GM03348 (cell line): ENCODE measurements at regions not wholly inside any gene's neighbourhood (a gene's known extent, or its start where the extent isn't known, plus 50 kb on each side); places are given as distances from the start of the nearest gene placed in this dataset.
"Not testable (repeated sequence)": the region's sequence is repeated elsewhere in the genome, so short reads cannot be mapped to it uniquely, and the experiment has no call there.

Source experiments
- DNase-seq: peaks from one replicate; pipeline ENCODE4 v3.0.0; 2012; ENCODE audit warnings: low spot score

DNA sequence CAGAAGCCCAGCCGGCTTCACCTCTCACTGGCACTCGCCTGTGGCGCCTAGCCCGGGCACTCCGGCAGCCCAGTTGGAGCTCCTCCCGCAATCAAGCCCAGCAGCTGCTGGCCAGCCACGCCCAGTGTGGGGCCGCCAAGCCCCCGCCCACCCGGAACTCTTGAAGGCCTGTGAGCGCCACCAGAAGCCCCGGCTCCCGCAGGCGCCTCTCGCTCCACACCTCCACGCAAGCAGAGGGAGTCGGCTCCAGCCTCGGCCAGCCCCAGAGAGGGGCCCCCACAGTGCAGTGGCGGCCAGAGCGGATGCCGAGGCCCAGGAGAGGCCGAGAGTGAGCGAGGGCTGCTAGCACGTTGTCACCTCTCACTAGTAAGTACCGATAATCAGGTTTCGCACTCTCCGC is 240.7 kb downstream of the TFEC start:
- DNase-seq, result no peak

DNA sequence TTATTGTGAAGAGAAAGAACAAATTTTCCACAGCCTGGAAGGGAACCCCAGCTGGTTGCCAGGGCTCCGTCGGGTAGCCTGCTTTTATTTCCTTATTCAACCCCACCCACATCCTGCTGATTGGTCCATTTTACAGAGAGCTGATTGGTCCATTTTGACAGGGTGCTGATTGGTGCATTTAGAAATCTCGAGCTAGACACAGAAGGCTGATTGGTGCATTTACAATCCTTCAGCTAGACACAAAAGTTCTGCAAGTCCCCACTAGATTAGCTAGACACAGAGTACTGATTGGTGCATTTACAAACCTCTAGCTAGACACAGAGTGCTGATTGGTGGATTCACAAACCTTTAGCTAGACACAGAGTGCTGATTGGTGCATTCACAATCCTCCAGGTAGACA is 241.1 kb downstream of the TFEC start:
- DNase-seq, result not testable (repeated sequence)

DNA sequence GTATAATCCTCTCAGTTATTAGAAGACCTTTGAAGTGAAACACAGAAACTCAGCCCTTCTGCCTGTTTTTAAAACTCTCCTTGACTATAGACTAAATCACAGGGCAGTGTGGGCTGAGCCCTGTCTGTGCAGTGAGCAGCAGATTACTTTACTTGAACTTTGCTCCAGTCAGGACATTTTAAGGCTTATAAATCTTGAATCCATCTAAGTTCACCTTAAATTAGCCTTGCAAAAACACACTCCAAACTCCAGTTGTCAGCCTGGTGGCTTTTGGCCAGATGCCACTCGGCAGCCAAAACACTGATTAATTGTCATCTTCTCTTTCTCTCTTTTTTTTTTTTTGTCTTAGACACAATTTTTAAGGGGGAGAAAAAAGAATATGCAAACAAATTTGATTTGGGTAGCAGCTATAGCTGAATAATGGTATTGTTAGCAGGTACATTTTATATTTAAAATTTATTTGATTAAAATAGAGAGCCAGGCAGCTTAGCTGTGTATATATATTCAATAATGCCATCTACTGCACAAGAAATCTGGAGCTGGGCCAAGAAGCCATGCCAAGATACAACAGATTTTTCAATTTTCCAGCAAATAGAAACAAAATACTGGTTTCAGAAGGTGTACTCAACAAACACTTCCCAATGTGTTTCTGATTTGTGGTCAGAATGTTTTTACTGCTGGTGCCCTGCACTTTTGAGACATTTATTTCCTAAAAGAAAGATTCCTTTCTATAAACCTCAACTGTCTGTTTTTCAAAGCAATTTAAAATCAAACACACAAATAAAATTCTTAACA is 247.7 kb downstream of the TFEC start:
- no peak for DNase-seq

DNA sequence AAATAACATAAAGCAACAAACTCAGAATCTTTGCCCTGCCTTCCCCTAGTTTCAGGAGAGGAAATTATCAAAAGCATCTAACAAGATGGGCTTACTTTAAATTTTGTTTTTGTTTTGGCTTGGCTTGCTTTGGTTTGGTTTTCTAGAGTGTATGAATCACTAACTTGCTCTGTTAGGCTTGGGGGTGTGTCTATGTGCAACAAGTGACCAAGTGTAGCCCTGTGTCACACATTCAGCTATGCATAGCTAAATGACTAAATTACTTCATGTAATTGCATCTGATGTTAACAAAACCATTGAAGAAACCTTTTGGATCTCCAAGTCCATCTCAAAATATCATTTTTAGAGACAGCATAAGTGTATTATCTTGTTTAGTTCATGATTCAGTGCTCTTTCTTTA is 251.0 kb downstream of the TFEC start:
- DNase-seq, result no peak

DNA sequence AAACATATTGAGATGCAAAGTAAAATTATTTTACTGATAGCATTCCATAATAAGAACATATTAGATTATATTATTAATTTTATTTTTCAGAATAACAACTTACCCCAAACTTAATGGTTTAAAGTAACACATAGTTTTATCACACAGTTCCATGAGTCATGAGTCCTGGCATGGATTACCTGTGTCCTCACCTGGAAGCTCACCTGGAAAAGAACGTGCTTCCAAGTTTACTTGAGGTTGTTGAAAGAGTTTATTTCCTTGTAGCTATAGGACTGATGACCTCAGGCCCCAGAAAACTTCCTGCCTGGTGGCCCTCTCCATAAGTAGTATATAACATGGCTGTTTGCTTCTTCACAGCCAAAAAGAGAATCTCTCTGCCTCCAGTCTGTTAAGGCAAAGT is 254.6 kb downstream of the TFEC start:
- no peak for DNase-seq

DNA sequence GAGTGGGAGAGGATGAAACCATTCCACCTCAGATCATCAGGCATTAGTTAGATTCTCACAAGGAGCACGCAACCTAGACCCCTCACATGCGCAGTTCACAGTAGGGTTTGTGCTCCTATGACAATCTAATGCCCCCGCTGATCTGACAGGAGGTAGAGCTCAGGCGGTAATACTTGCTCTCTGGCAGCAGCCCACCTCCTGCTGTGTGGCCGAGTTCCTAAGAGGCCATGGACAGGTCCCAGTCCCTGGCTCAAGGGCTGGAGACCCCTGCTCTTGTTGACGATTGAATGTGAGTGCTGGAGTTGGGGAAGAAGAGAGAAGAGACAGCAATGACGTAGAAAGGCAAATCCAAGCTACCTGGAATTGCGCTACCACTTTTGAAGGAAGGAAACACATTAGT is 267.2 kb downstream of the TFEC start:
- DNase-seq, result no peak

DNA sequence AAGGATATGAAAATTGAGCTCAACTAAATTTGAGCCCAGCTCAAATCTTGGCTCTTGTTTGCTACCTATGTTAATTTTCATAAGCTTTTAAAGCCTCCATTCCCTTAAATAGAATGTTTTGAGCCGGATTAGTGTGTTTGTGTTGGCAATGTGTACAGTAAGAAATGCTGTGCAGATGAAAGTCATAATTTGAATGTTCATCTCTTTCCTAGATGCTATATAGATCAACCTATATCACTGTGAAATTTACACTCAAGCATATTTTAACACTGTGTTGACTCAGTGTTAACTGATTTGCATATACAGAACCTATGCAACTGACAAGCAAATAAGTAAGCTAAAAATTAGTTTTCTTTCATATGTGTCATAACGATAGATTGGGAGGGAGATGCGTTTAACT is 272.5 kb downstream of the TFEC start:
- DNase-seq, result no peak

DNA sequence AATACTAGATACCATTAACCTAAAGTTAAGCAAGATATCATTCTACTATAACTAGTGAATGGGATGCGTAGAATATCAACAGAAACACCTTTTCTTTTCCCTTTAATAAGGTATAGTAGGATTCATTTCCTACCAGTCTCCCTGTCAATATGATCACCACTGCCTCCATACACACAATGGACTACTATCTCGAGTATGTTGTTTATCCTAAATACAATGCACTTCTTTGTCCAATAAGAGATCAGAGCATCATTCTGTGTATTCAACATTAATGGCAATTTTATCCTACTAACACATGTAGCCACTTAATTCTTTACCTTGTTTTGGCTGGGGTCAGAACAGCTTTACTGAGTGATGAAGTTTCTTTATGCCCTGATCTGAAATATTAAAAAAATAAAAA is 276.3 kb downstream of the TFEC start:
- DNase-seq, result no peak

DNA sequence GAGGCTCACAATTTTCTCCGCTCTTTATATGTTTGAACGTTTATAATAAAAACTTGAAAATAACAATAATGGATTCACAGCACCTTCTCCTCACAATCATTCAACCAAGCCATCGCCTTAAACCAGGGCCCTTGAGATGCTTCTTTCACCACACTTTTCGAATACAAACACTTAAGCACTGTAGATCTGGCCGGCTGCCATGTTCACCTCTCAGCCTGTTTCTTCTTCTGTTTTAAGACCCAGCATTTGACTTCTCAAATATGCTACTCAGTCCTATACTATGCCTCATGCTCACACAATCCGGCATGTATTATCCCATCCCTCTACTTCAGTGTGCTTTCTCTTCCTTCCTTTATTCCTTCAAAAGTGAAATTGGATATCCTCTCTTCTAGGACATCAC is 280.6 kb downstream of the TFEC start:
- no peak for DNase-seq

DNA sequence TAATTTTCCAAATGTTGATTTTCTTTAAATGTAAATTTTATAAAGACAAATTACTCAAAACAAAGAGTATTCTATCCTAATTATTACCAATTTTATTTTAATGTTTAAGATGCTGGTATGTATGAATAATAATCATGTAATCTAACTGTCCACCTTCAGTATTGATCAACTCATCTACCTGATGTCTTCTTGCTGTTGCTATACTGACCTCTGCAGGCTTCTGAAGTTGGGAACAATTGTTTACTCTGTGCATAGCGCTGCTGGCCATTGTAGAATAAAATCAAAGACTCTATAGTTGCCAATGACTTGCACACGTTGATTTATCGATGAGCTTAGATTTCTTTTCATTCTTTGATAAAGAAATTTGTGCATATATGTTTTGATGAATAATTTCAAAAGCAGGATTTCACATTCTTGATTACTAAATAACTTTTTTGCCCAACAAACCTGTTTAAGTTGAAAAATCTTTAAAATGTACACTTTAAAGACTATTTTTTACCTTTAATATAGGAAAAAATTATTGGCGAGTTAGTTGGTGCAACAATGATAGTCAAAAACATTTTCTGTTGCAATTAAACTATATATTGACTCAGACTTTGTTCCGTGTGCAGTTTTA is 282.3 kb downstream of the TFEC start:
- DNase-seq, result peak; percentile 5

DNA sequence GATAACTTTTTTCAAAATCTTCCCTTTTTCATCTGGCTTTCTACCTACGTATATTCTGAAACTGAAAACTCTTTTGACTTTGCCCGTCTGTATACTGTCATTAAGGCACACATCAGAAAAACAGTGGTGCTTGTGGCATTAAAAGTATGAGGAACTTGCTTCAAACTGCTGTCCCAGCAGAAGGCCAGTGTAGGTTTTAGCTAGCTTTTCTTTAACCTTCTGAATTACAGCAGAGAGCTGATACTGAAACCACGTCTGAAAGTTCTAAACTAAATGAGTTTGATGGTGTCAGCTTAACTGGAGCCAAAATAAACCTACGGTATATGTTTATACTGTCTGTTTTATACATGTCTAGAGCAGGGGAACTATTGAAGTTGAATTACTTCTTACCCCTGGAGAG is 283.4 kb downstream of the TFEC start:
- no peak for DNase-seq

DNA sequence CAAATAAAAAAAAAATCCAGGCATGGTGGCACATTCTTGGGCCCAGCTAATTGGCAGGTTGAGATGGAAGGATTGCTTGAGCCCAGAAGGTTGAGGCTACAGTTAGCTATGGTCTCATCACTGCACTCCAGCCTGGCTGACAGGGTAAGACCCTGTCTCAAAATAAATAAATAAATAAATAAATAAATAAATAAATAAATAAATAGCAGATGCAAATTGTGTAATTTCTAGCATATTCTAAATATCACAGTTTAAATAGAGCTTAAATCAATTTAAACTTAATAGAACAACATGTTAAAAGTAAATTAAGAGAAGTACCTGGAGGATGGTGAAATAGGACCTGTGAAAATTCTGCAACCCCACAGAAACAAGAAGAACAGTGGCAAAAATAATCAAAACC is 290.5 kb downstream of the TFEC start:
- DNase-seq, result no peak

DNA sequence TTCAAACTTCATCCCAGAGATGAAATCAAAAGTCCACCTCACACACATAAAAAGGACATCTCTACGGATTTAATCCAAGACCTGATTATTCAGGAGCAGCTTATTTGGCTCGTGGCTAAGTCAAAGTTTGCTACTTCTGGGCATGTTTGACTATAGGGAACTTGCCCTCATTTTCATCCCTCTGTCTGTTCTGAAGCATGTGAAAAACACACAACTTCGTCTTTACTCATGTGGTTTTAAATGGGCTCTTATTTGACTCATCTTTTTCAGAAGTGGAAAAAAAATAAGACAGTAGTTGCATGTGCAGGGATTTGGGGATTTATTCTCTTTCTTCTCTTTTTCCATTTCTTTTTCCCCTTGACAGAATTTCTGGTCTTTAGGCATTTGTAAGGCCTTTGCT is 295.9 kb downstream of the TFEC start:
- DNase-seq, result no peak

DNA sequence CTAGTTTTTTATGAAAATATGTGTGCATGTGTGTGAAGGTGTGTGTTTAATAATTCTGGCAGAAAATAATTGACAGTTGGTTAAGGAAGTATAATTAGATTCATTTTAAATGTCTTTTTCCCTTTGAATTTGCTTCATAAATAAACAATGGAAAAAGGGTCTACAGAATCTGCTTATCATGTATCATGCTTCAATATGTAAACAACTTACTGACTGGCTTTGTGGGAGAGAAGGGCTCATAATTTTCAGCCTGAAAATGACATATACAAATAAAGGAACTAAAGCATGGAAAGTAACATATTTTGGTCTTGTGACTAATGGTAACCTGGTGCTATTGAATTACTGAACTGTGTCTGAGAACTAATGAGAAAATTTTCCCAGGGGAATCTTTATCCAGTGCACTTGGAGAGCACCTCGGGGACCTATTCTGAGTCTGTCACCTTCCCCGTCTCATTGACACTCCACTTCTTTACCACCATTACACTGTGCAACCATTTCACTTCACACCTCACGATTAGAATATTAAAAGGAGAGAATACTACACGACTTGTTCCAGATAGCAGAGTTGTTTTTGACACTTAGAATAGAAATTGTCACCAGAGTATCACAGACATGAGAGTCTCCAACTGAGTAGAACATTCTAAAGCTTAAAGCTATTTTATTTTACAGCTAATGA is 298.6 kb downstream of the TFEC start:
- no peak for DNase-seq

DNA sequence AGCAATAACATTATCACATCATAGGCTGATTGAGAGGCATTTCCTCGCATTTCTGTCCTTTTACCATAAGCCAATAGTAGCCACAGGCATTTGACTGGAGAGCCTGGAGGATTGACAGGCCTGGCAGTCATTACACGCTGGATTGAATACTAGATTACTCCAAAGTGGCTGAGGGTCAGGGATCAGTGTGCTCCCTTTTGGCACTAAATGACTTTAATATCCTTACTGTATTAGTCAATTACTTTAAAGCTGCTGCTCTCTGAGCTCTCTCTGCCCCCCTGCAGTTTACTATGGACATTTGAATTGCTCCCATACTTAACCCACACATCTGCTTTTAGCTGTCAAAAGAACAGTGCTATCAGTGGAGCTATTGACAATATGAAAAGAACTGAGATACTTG is 302.0 kb downstream of the TFEC start:
- DNase-seq, result no peak

DNA sequence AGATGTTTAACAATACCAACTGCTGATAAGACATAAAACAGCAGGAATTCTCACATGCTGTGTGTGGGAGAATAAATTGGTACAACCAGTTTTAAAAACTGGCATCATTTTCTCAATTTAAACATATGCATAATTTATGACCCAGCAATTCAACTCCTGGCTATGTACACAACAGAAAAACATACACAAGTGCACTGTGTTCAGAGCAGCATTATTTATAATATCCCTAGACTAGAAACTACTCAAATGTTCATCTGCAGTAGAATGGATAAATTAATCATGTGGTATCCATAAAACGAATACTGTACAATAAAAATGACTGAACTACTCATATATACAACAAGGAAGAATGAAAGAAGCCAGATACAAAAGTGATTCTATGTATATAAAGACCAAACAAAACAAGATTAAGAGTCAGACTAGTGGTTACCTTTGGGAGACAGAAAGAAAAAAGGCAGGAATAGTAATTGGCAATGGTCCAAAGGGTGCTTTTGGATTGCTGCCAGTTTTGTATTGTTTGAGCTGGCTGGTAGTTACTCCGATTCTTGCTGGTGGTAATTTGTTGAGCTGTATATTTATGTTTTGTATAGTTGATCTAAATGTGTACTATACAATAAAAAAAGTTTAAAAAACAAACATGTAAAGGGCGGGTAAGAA is 306.0 kb downstream of the TFEC start:
- DNase-seq, result no peak

DNA sequence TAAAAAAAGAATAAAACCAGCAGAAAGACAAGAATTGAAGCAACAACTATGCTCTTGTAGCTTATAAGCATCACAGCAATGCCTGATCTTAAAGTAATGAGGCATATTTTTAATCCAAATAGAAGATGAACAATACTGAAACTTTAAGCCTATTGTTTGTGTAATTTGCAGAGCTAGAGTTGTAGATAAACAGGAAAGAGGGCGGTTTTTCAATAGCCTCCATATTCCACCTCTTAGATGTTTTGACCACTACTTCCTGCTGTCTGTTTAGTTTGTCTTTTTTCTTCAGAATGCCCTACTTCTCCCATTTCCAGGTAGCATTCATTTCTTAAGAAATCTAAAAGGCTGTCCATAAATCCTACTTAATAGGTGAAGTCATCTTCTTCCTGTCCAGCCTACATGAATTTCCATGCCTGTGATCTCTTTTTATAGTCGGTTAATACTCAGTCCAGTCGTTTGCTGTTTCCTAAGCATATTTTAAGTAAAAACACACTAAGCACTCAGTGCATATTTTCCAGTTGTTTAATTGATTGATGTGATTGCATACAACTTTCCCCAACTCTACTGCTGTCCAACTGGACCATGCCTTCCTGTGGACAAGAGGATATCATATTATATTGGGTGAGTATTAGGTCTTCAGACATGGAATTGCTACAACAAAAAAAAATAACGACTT is 308.1 kb downstream of the TFEC start:
- no peak for DNase-seq

DNA sequence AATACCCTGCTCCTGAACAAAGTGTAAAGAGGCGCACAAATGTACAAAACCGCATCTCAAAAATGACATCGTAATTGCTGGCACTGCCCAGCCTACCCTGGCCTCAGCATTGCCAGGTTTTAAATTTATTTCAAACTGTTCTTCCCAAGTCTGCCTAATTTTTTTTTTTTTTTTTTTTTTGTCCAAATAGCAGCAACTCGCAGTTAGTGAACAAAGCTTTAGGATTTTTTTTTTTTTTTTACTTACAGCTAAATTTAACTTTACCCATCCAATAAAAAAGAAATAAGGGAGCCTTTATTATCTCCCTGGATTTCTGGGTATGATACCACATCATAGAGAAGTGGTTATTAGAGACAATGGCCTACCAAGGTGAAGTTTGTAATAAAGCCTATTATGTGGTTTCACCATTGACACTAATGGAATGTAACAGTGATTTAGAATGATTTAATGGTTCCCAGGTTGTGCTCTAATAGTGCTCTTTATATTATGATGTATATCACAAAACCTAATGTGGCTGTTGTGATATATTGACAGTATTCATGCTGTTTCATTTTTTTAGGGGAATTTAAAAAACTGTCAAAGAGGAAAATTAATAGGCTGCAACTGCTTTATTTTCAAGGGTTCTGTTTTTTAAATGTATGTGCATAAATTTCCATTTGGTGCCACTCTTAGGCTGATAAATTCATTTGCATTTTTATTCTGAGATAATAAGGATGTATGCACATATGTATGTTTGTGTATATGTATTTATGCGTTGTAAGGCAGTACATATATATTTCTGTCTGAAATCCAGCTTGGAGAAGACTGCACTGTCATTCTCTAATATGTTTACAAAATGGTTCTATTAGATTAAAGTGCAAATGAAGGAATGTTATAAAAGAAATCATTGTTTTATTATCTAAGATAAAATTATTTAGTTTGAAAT is 309.0 kb downstream of the TFEC start:
- DNase-seq, result no peak

DNA sequence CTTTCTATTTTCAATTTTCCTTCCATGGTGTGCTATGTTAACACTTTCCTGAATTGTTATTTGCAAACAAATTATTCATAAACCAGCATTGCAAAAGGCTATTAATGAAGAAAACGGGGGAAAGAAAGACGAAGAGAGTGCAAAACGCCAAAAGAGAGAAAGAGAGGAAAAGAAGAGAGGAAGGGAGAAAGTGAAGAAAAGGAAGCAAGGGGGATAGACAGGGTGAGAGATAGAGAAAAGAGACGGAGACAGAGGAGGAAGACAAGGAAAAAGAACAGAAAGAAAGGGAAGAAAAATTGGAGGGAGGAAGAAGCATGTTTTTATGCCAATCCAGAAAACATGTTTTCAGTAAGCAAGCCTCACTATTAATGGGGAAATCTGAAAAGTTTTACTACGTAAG is 310.6 kb downstream of the TFEC start:
- DNase-seq, result no peak

DNA sequence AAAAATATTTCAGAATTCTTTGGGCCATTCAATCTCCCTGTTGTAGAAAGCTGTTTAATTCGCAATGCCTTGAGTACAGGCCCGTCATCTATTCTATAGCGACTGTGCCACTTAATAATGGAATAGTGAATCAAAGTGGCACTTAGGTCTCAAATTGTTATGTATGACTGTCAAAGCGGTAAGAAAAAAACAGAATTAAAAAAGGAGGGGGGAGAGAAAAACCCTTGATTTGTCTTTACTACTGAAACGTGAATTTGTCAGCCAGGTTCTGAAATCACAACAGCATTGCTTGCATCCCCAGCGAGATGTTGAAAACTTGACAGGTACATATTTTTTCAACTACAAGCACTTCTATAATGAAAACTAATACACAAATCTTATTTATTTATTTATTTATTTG is 320.9 kb downstream of the TFEC start:
- DNase-seq, result no peak

DNA sequence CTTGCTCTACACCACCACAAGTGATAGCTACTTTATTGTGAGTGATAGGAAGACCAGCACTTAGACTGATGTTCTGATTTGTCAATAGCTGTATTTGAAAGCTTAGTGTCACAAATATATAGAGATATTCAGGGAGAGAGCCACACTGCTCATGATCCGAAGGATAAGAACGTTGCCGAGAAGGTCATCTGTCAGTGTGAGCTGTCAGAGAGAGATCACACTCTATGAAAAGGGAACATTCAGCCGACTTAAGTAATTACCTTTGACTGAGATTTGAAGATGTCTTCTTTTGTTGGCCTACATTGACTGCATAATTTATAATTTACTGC is 322.6 kb downstream of the TFEC start:
- no peak for DNase-seq
